ENCODE measurements at regions not wholly inside any gene's neighbourhood (a gene's known extent, or its start where the extent isn't known, plus 50 kb on each side); places are given as distances from the start of the nearest gene placed in this dataset.

- peaks cover 2% of the 10 kb centered on the region for H3K27me3 Mint-ChIP-seq (ENCODE audit: insufficient read depth, low read depth, poor library complexity)
- no peak overlapping the region for H3K4me3 ChIP-seq
- H3K27ac Mint-ChIP-seq = no peak overlapping the region
- H3K9me2 ChIP-seq (ENCODE audit: insufficient read depth) = no peaks in the 10 kb centered on the region
- no peak overlapping the region for H2AFZ ChIP-seq
- no peaks in the 10 kb centered on the region; the same call in 2 of the 3 replicates for H3K9me3 Mint-ChIP-seq
- TF ChIP-seq EZH2phosphoT487 (IDR thresholded peaks at IDR 0.05; ENCODE audit: unreplicated experiment) (no peak), CREB1 (CRISPR knock-in tag; IDR thresholded peaks at IDR 0.05; ENCODE audit: low read depth) (no peak), EZH2 (IDR thresholded peaks at IDR 0.05; ENCODE audit: low read depth, unreplicated experiment) (no peak), NANOG (IDR thresholded peaks at IDR 0.05; ENCODE audit: borderline replicate concordance) (no peak), ZNF114 (CRISPR knock-in tag; IDR thresholded peaks at IDR 0.05) (no peak), REST (IDR thresholded peaks at IDR 0.05; ENCODE audit: unreplicated experiment) (no peak), POLR2AphosphoS5 (IDR thresholded peaks at IDR 0.05; ENCODE audit: low read depth) (no peak), ZNF331 (CRISPR knock-in tag; IDR thresholded peaks at IDR 0.05; ENCODE audit: low read depth) (no peak), JUNB (IDR thresholded peaks at IDR 0.05; ENCODE audit: unreplicated experiment) (no peak), STAT1 (IDR thresholded peaks at IDR 0.05; ENCODE audit: unreplicated experiment) (no peak), CTCF (conservative IDR thresholded peaks at IDR 0.05; ENCODE audit: low read depth in 2 of 2) (no peak)
- TF ChIP-seq, protein P1, sequence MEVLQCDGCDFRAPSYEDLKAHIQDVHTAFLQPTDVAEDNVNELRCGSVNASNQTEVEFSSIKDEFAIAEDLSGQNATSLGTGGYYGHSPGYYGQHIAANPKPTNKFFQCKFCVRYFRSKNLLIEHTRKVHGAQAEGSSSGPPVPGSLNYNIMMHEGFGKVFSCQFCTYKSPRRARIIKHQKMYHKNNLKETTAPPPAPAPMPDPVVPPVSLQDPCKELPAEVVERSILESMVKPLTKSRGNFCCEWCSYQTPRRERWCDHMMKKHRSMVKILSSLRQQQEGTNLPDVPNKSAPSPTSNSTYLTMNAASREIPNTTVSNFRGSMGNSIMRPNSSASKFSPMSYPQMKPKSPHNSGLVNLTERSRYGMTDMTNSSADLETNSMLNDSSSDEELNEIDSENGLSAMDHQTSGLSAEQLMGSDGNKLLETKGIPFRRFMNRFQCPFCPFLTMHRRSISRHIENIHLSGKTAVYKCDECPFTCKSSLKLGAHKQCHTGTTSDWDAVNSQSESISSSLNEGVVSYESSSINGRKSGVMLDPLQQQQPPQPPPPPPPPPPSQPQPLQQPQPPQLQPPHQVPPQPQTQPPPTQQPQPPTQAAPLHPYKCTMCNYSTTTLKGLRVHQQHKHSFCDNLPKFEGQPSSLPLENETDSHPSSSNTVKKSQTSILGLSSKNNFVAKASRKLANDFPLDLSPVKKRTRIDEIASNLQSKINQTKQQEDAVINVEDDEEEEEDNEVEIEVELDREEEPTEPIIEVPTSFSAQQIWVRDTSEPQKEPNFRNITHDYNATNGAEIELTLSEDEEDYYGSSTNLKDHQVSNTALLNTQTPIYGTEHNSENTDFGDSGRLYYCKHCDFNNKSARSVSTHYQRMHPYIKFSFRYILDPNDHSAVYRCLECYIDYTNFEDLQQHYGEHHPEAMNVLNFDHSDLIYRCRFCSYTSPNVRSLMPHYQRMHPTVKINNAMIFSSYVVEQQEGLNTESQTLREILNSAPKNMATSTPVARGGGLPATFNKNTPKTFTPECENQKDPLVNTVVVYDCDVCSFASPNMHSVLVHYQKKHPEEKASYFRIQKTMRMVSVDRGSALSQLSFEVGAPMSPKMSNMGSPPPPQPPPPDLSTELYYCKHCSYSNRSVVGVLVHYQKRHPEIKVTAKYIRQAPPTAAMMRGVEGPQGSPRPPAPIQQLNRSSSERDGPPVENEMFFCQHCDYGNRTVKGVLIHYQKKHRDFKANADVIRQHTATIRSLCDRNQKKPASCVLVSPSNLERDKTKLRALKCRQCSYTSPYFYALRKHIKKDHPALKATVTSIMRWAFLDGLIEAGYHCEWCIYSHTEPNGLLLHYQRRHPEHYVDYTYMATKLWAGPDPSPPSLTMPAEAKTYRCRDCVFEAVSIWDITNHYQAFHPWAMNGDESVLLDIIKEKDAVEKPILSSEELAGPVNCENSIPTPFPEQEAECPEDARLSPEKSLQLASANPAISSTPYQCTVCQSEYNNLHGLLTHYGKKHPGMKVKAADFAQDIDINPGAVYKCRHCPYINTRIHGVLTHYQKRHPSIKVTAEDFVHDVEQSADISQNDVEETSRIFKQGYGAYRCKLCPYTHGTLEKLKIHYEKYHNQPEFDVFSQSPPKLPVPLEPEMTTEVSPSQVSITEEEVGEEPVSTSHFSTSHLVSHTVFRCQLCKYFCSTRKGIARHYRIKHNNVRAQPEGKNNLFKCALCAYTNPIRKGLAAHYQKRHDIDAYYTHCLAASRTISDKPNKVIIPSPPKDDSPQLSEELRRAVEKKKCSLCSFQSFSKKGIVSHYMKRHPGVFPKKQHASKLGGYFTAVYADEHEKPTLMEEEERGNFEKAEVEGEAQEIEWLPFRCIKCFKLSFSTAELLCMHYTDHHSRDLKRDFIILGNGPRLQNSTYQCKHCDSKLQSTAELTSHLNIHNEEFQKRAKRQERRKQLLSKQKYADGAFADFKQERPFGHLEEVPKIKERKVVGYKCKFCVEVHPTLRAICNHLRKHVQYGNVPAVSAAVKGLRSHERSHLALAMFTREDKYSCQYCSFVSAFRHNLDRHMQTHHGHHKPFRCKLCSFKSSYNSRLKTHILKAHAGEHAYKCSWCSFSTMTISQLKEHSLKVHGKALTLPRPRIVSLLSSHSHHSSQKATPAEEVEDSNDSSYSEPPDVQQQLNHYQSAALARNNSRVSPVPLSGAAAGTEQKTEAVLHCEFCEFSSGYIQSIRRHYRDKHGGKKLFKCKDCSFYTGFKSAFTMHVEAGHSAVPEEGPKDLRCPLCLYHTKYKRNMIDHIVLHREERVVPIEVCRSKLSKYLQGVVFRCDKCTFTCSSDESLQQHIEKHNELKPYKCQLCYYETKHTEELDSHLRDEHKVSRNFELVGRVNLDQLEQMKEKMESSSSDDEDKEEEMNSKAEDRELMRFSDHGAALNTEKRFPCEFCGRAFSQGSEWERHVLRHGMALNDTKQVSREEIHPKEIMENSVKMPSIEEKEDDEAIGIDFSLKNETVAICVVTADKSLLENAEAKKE (CRISPR knock-in tag; IDR thresholded peaks at IDR 0.05) = no peak
- TF ChIP-seq, protein P2, sequence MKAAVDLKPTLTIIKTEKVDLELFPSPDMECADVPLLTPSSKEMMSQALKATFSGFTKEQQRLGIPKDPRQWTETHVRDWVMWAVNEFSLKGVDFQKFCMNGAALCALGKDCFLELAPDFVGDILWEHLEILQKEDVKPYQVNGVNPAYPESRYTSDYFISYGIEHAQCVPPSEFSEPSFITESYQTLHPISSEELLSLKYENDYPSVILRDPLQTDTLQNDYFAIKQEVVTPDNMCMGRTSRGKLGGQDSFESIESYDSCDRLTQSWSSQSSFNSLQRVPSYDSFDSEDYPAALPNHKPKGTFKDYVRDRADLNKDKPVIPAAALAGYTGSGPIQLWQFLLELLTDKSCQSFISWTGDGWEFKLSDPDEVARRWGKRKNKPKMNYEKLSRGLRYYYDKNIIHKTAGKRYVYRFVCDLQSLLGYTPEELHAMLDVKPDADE (IDR thresholded peaks at IDR 0.05) = no peak
- ATAC-seq (no peak), DNase-seq (ENCODE audit: low spot score) (no peak)
- no peak overlapping the region for H3K27ac ChIP-seq (ENCODE audit: low read depth)
- H3K79me2 ChIP-seq (replicated peaks; ENCODE audit: insufficient read depth) = no peaks in the 10 kb centered on the region
- H3K4me2 ChIP-seq = no peak overlapping the region
- H3F3A ChIP-seq (replicated peaks; ENCODE audit: low read depth) = no peaks in the 10 kb centered on the region
- H4K20me1 ChIP-seq (replicated peaks; ENCODE audit: insufficient read depth) = no peaks in the 10 kb centered on the region
- no peaks in the 10 kb centered on the region for H3K27me3 ChIP-seq (ENCODE audit: insufficient read depth)
- no peaks in the 10 kb centered on the region for H3K4me1 ChIP-seq (ENCODE audit: insufficient read depth)
- no peaks in the 10 kb centered on the region for H3K36me3 ChIP-seq (ENCODE audit: insufficient read depth)
- no peak overlapping the region for H3K4me3 Mint-ChIP-seq
- no peaks in the 10 kb centered on the region; the same call in 2 of the 3 replicates for H3K4me1 Mint-ChIP-seq
- no peaks in the 10 kb centered on the region for H3K36me3 Mint-ChIP-seq (ENCODE audit: low read depth)
Observed at GRCh38 chr16:55003306-55003705, 72.6 kb downstream of the IRX5 start.
